ENCODE measurements at regions not wholly inside any gene's neighbourhood (a gene's known extent, or its start where the extent isn't known, plus 50 kb on each side); places are given as distances from the start of the nearest gene placed in this dataset.

GRCh38 chr7:33760834-33761233, 144.5 kb upstream of the BMPER start:
- no peaks in the 10 kb centered on the region for H4K20me1 ChIP-seq (ENCODE audit: insufficient read depth, low read depth, low read length)
- H3K9me3 ChIP-seq (ENCODE audit: low read length) = no peaks in the 10 kb centered on the region
- no peaks in the 10 kb centered on the region for H3K36me3 ChIP-seq (ENCODE audit: insufficient read depth, low read length)
- no peaks in the 10 kb centered on the region for H3K9me2 ChIP-seq (replicated peaks; ENCODE audit: insufficient read depth, low read length)
- H3K79me2 ChIP-seq (ENCODE audit: low read length) = no peaks in the 10 kb centered on the region
- no peak overlapping the region for H3K4me3 ChIP-seq (ENCODE audit: low read length)
- DNase-seq = no peak
- no peak overlapping the region for H3K9ac ChIP-seq (ENCODE audit: low read length)
- H3K4me1 ChIP-seq (ENCODE audit: low read length) = no peaks in the 10 kb centered on the region
- no peak overlapping the region for H3K4me2 ChIP-seq (ENCODE audit: low read depth, low read length, poor library complexity, severe bottlenecking)
- no peak overlapping the region for H2AFZ ChIP-seq (ENCODE audit: low read length)
- H3K27ac ChIP-seq (ENCODE audit: low read length) = no peak overlapping the region
- H3K27me3 ChIP-seq (ENCODE audit: low read length) = no peaks in the 10 kb centered on the region

- H3K4me3 ChIP-seq (ENCODE audit: low read length) = no peak overlapping the region
- H3K4me2 ChIP-seq (ENCODE audit: low read depth, low read length, poor library complexity, severe bottlenecking) = no peak overlapping the region
- H3K79me2 ChIP-seq (ENCODE audit: low read length) = no peaks in the 10 kb centered on the region
- no peaks in the 10 kb centered on the region for H3K36me3 ChIP-seq (ENCODE audit: insufficient read depth, low read length)
- H2AFZ ChIP-seq (ENCODE audit: low read length) = no peak overlapping the region
- no peak overlapping the region for H3K9ac ChIP-seq (ENCODE audit: low read length)
- H4K20me1 ChIP-seq (ENCODE audit: insufficient read depth, low read depth, low read length) = no peaks in the 10 kb centered on the region
- no peak overlapping the region for H3K27ac ChIP-seq (ENCODE audit: low read length)
- H3K4me1 ChIP-seq (ENCODE audit: low read length) = no peaks in the 10 kb centered on the region
- H3K9me2 ChIP-seq (replicated peaks; ENCODE audit: insufficient read depth, low read length) = no peaks in the 10 kb centered on the region
- no peak for DNase-seq
- no peaks in the 10 kb centered on the region for H3K27me3 ChIP-seq (ENCODE audit: low read length)
- no peaks in the 10 kb centered on the region for H3K9me3 ChIP-seq (ENCODE audit: low read length)
Observed at GRCh38 chr7:33761449-33762080, 143.8 kb upstream of the BMPER start.

GRCh38 chr7:33762151-33762910, 143.0 kb upstream of the BMPER start:
- no peaks in the 10 kb centered on the region for H3K79me2 ChIP-seq (ENCODE audit: low read length)
- H3K4me2 ChIP-seq (ENCODE audit: low read depth, low read length, poor library complexity, severe bottlenecking) = no peak overlapping the region
- no peaks in the 10 kb centered on the region for H3K9me3 ChIP-seq (ENCODE audit: low read length)
- no peaks in the 10 kb centered on the region for H3K36me3 ChIP-seq (ENCODE audit: insufficient read depth, low read length)
- no peak overlapping the region for H3K27ac ChIP-seq (ENCODE audit: low read length)
- DNase-seq = no peak
- H3K4me1 ChIP-seq (ENCODE audit: low read length) = no peaks in the 10 kb centered on the region
- H4K20me1 ChIP-seq (ENCODE audit: insufficient read depth, low read depth, low read length) = no peaks in the 10 kb centered on the region
- H2AFZ ChIP-seq (ENCODE audit: low read length) = no peak overlapping the region
- H3K4me3 ChIP-seq (ENCODE audit: low read length) = no peak overlapping the region
- no peaks in the 10 kb centered on the region for H3K27me3 ChIP-seq (ENCODE audit: low read length)
- no peaks in the 10 kb centered on the region for H3K9me2 ChIP-seq (replicated peaks; ENCODE audit: insufficient read depth, low read length)
- H3K9ac ChIP-seq (ENCODE audit: low read length) = no peak overlapping the region

- no peak for DNase-seq
- Histone ChIP-seq H4K20me1 (ENCODE audit: insufficient read depth, low read depth, low read length) (no peaks in the 10 kb centered on the region), H3K27ac (ENCODE audit: low read length) (no peak overlapping the region), H3K79me2 (ENCODE audit: low read length) (no peaks in the 10 kb centered on the region), H3K9me2 (replicated peaks; ENCODE audit: insufficient read depth, low read length) (no peaks in the 10 kb centered on the region), H3K4me2 (ENCODE audit: low read depth, low read length, poor library complexity, severe bottlenecking) (no peak overlapping the region), H3K36me3 (ENCODE audit: insufficient read depth, low read length) (no peaks in the 10 kb centered on the region), H3K4me3 (ENCODE audit: low read length) (no peak overlapping the region), H3K9ac (ENCODE audit: low read length) (no peak overlapping the region), H2AFZ (ENCODE audit: low read length) (no peak overlapping the region), H3K9me3 (ENCODE audit: low read length) (no peaks in the 10 kb centered on the region), H3K27me3 (ENCODE audit: low read length) (no peaks in the 10 kb centered on the region), H3K4me1 (ENCODE audit: low read length) (no peaks in the 10 kb centered on the region)
Observed at GRCh38 chr7:33762911-33763306, 142.4 kb upstream of the BMPER start.

- no peak overlapping the region for H3K9ac ChIP-seq (ENCODE audit: low read length)
- no peaks in the 10 kb centered on the region for H3K9me2 ChIP-seq (replicated peaks; ENCODE audit: insufficient read depth, low read length)
- H4K20me1 ChIP-seq (ENCODE audit: insufficient read depth, low read depth, low read length) = no peaks in the 10 kb centered on the region
- H3K36me3 ChIP-seq (ENCODE audit: insufficient read depth, low read length) = no peaks in the 10 kb centered on the region
- H3K79me2 ChIP-seq (ENCODE audit: low read length) = no peaks in the 10 kb centered on the region
- no peak overlapping the region for H2AFZ ChIP-seq (ENCODE audit: low read length)
- H3K9me3 ChIP-seq (ENCODE audit: low read length) = no peaks in the 10 kb centered on the region
- H3K4me2 ChIP-seq (ENCODE audit: low read depth, low read length, poor library complexity, severe bottlenecking) = no peak overlapping the region
- H3K27ac ChIP-seq (ENCODE audit: low read length) = no peak overlapping the region
- H3K4me3 ChIP-seq (ENCODE audit: low read length) = no peak overlapping the region
- H3K4me1 ChIP-seq (ENCODE audit: low read length) = no peaks in the 10 kb centered on the region
- peak; percentile 16 for DNase-seq
- no peaks in the 10 kb centered on the region for H3K27me3 ChIP-seq (ENCODE audit: low read length)
Observed at GRCh38 chr7:33764752-33765451, 140.4 kb upstream of the BMPER start.

GRCh38 chr7:33766405-33766804, 138.9 kb upstream of the BMPER start:
- no peaks in the 10 kb centered on the region for H3K27me3 ChIP-seq (ENCODE audit: low read length)
- no peak overlapping the region for H2AFZ ChIP-seq (ENCODE audit: low read length)
- DNase-seq = no peak
- no peak overlapping the region for H3K4me2 ChIP-seq (ENCODE audit: low read depth, low read length, poor library complexity, severe bottlenecking)
- no peak overlapping the region for H3K9ac ChIP-seq (ENCODE audit: low read length)
- no peaks in the 10 kb centered on the region for H3K9me2 ChIP-seq (replicated peaks; ENCODE audit: insufficient read depth, low read length)
- H3K27ac ChIP-seq (ENCODE audit: low read length) = no peak overlapping the region
- H3K36me3 ChIP-seq (ENCODE audit: insufficient read depth, low read length) = no peaks in the 10 kb centered on the region
- no peaks in the 10 kb centered on the region for H3K9me3 ChIP-seq (ENCODE audit: low read length)
- H4K20me1 ChIP-seq (ENCODE audit: insufficient read depth, low read depth, low read length) = no peaks in the 10 kb centered on the region
- no peaks in the 10 kb centered on the region for H3K79me2 ChIP-seq (ENCODE audit: low read length)
- H3K4me3 ChIP-seq (ENCODE audit: low read length) = no peak overlapping the region
- H3K4me1 ChIP-seq (ENCODE audit: low read length) = no peaks in the 10 kb centered on the region

- Histone ChIP-seq H4K20me1 (ENCODE audit: insufficient read depth, low read depth, low read length) (no peaks in the 10 kb centered on the region), H3K27me3 (ENCODE audit: low read length) (no peaks in the 10 kb centered on the region), H3K4me3 (ENCODE audit: low read length) (no peak overlapping the region), H2AFZ (ENCODE audit: low read length) (no peak overlapping the region), H3K79me2 (ENCODE audit: low read length) (no peaks in the 10 kb centered on the region), H3K27ac (ENCODE audit: low read length) (no peak overlapping the region), H3K9ac (ENCODE audit: low read length) (no peak overlapping the region), H3K36me3 (ENCODE audit: insufficient read depth, low read length) (no peaks in the 10 kb centered on the region), H3K9me2 (replicated peaks; ENCODE audit: insufficient read depth, low read length) (no peaks in the 10 kb centered on the region; the same call in 1 of the 2 replicates), H3K9me3 (ENCODE audit: low read length) (no peaks in the 10 kb centered on the region), H3K4me2 (ENCODE audit: low read depth, low read length, poor library complexity, severe bottlenecking) (no peak overlapping the region), H3K4me1 (ENCODE audit: low read length) (no peaks in the 10 kb centered on the region)
- DNase-seq = no peak
Observed at GRCh38 chr7:33769930-33770329, 135.4 kb upstream of the BMPER start.

- H4K20me1 ChIP-seq (ENCODE audit: insufficient read depth, low read depth, low read length) = no peaks in the 10 kb centered on the region
- no peak overlapping the region for H3K27ac ChIP-seq (ENCODE audit: low read length)
- no peaks in the 10 kb centered on the region for H3K79me2 ChIP-seq (ENCODE audit: low read length)
- no peaks in the 10 kb centered on the region for H3K36me3 ChIP-seq (ENCODE audit: insufficient read depth, low read length)
- no peaks in the 10 kb centered on the region for H3K27me3 ChIP-seq (ENCODE audit: low read length)
- no peak overlapping the region for H3K4me3 ChIP-seq (ENCODE audit: low read length)
- DNase-seq = no peak
- H3K9me2 ChIP-seq (replicated peaks; ENCODE audit: insufficient read depth, low read length) = no peaks in the 10 kb centered on the region; the same call in 1 of the 2 replicates
- no peak overlapping the region for H3K4me2 ChIP-seq (ENCODE audit: low read depth, low read length, poor library complexity, severe bottlenecking)
- H3K9ac ChIP-seq (ENCODE audit: low read length) = no peak overlapping the region
- no peaks in the 10 kb centered on the region for H3K9me3 ChIP-seq (ENCODE audit: low read length)
- H3K4me1 ChIP-seq (ENCODE audit: low read length) = no peaks in the 10 kb centered on the region
- H2AFZ ChIP-seq (ENCODE audit: low read length) = no peak overlapping the region
Observed at GRCh38 chr7:33770576-33770975, 134.8 kb upstream of the BMPER start.

Measured in Karpas-422 (cell line).